PC-3 (cell line): ENCODE measurements at regions not wholly inside any gene's neighbourhood (a gene's known extent, or its start where the extent isn't known, plus 50 kb on each side); places are given as distances from the start of the nearest gene placed in this dataset.

Experiments
- ATAC-seq: fragments of 200-7000 bp; cut with Tn5 transposase; 2 replicates; pipeline ENCODE4 v1.9.1; 2020; ENCODE audit warnings: mild to moderate bottlenecking, moderate library complexity
- BruUV-seq: library from RNA; stranded (reverse); fragments of 400-500 nt; replicated peaks from 2 replicates; lab custom pipeline; 2021; lab: Mats Ljungman, UMichigan
- CTCF ChIA-PET: fragments of 300-600 bp; sonication (Branson Sonifier 250); formaldehyde crosslinking; loops from one replicate; lab custom pipeline; 2022; ENCODE audit warnings: antibody characterized with exemption; lab: Charles Lee
- POLR2A ChIA-PET: fragments of 300-600 bp; sonication (Branson Sonifier 250); formaldehyde crosslinking; loops from one replicate; lab custom pipeline; 2022; ENCODE audit warnings: antibody characterized with exemption; ENCODE audit not compliant: unreplicated experiment; lab: Charles Lee
- DNase-seq: peaks from one replicate; pipeline ENCODE4 v3.0.0-alpha.2; 2015
- H2AFZ ChIP-seq: fragments of 300-600 bp; sonication (generic); 2 replicates; pipeline ENCODE4 v1.6.0; 2016; ENCODE audit warnings: antibody characterized with exemption, low read length
- H3F3A ChIP-seq: fragments of 300-600 bp; sonication (generic); one replicate; pipeline ENCODE4 v1.6.0; 2017; ENCODE audit warnings: antibody characterized with exemption, low read length, control low read depth, mild to moderate bottlenecking; ENCODE audit not compliant: unreplicated experiment
- H3K27ac ChIP-seq: fragments of 300-600 bp; sonication (generic); 2 replicates; pipeline ENCODE4 v1.5.1; 2016; ENCODE audit warnings: mild to moderate bottlenecking, low read length
- H3K27me3 ChIP-seq: fragments of 300-600 bp; sonication (generic); 2 replicates; pipeline ENCODE4 v1.6.1; 2016; ENCODE audit warnings: low read length, mixed read lengths
- H3K36me3 ChIP-seq: fragments of 300-600 bp; sonication (generic); 2 replicates; pipeline ENCODE4 v1.6.1; 2016; ENCODE audit warnings: low read depth, mixed run types, low read length, mixed read lengths
- H3K4me1 ChIP-seq: fragments of 300-600 bp; sonication (generic); 2 replicates; pipeline ENCODE4 v1.5.1; 2016; ENCODE audit warnings: low read length; ENCODE audit not compliant: insufficient read depth
- H3K4me2 ChIP-seq: fragments of 300-600 bp; sonication (generic); 2 replicates; pipeline ENCODE4 v1.6.0; 2016; ENCODE audit warnings: low read length
- H3K4me3 ChIP-seq: fragments of 300-600 bp; sonication (generic); 2 replicates; pipeline ENCODE4 v1.5.1; 2016; ENCODE audit warnings: mild to moderate bottlenecking, low read length, mixed read lengths
- H3K79me2 ChIP-seq: fragments of 300-600 bp; sonication (generic); 2 replicates; pipeline ENCODE4 v1.6.1; 2017; ENCODE audit warnings: low read length, mixed read lengths
- H3K9ac ChIP-seq: fragments of 300-600 bp; sonication (generic); 2 replicates; pipeline ENCODE4 v1.6.0; 2016; ENCODE audit warnings: mild to moderate bottlenecking, low read length
- H3K9me2 ChIP-seq: fragments of 300-600 bp; sonication (generic); replicated peaks from 2 replicates; pipeline ENCODE4 v1.6.1; 2016; ENCODE audit warnings: mixed run types, low read length, mixed read lengths
- H3K9me3 ChIP-seq: fragments of 300-600 bp; sonication (generic); 2 replicates; pipeline ENCODE4 v1.6.1; 2016; ENCODE audit warnings: low read length, mixed read lengths
- H4K20me1 ChIP-seq: fragments of 300-600 bp; sonication (generic); 2 replicates; pipeline ENCODE4 v1.6.1; 2016; ENCODE audit warnings: low read length, mixed read lengths
- EZH2 ChIP-seq: fragments of 300-600 bp; sonication (generic); IDR thresholded peaks from one replicate; pipeline ENCODE4 v1.6.1; 2017; ENCODE audit warnings: antibody characterized with exemption, mild to moderate bottlenecking, low read length; ENCODE audit not compliant: unreplicated experiment
- EZH2phosphoT487 ChIP-seq: fragments of 300-600 bp; sonication (generic); IDR thresholded peaks from 2 replicates; pipeline ENCODE4 v1.6.1; 2018; ENCODE audit warnings: mild to moderate bottlenecking, antibody characterized with exemption, low read length, borderline replicate concordance
- intact Hi-C: fragments of 100-400 bp; cut with micrococcal nuclease; formaldehyde crosslinking; loops from 2 replicates; pipeline ENCODE4 v1.9.0; 2023
- TF ChIP-seq, protein P1 (sequence below): fragments of 300-600 bp; sonication (generic); conservative IDR thresholded peaks from 2 replicates; pipeline ENCODE4 v1.5.1; 2017; ENCODE audit warnings: antibody characterized with exemption, low read depth, mild to moderate bottlenecking, low read length

DNA sequence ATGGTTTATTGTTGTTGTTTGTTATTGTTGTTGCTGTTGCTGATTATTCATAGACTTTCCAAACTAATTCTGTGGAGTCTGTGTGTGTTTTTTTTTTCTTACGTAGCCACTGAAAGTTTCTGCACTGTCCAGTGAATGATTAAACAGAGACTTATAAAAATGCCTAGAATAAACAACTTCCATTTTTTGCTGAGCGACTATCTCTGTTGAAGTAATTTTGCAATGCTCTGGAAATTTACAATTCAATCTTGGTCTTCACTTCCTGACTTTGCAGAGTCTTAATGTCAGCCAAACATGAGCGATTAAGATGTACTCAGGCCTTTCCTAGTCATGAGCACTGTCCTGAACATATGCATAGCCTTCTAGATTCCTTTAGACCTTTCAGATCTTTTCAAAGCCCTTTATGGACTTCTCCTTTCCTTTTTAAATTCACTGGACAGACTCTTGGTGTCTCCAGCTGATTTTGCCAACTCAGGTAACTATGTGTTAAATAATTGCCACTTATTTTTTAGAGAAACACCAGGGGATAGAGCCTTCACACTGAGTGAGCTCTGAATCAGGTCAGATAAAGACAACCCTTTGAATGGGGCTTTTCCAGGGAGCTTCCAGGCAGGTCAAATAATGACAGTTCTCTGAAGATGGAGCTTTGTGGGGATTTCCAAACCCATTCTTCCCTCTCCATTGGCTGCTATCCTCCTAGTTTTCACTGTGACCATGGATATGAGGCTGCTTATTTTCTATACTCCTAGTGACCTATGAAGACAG lies 622.8 kb upstream of the EPHA7 start:
- ChIA-PET POLR2A (no interaction called here), CTCF (no interaction called here)
- Histone ChIP-seq H3K36me3 (no peaks in the 10 kb centered on the region), H3K4me1 (no peaks in the 10 kb centered on the region), H3K27me3 (no peaks in the 10 kb centered on the region), H3K9ac (no peak overlapping the region), H3K27ac (no peak overlapping the region), H3K9me2 (no peaks in the 10 kb centered on the region), H3K79me2 (no peaks in the 10 kb centered on the region), H2AFZ (no peak overlapping the region), H3K4me3 (no peak overlapping the region), H4K20me1 (no peaks in the 10 kb centered on the region), H3F3A (no peaks in the 10 kb centered on the region), H3K4me2 (no peak overlapping the region), H3K9me3 (no peaks in the 10 kb centered on the region)
- BruUV-seq = no TSS peak
- TF ChIP-seq EZH2phosphoT487 (no peak), EZH2 (no peak)
- TF ChIP-seq, protein P1, sequence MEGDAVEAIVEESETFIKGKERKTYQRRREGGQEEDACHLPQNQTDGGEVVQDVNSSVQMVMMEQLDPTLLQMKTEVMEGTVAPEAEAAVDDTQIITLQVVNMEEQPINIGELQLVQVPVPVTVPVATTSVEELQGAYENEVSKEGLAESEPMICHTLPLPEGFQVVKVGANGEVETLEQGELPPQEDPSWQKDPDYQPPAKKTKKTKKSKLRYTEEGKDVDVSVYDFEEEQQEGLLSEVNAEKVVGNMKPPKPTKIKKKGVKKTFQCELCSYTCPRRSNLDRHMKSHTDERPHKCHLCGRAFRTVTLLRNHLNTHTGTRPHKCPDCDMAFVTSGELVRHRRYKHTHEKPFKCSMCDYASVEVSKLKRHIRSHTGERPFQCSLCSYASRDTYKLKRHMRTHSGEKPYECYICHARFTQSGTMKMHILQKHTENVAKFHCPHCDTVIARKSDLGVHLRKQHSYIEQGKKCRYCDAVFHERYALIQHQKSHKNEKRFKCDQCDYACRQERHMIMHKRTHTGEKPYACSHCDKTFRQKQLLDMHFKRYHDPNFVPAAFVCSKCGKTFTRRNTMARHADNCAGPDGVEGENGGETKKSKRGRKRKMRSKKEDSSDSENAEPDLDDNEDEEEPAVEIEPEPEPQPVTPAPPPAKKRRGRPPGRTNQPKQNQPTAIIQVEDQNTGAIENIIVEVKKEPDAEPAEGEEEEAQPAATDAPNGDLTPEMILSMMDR = no peak
- DNase-seq (no peak), ATAC-seq (no peak)
- intact Hi-C loops = no loop called here

DNA sequence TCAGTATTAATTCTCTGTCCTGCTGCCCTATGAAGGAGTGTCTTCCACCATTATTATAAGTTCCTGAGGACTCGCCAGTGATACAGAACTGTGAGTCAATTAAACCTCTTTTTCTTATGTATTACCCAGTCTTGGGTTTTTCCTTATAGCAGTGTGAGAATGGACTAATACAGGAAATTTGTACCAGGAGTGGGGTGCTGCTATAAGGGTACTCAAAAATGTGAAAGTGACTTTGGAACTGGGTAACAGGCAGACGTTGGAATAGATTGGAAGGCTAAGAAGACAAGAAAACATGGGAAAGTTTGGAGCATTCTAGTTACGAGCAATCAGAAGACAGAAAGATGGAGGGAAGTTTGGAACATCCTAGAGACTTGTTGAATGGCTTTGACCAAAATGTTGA lies 616.7 kb upstream of the EPHA7 start:
- Histone ChIP-seq H3K9ac (no peak overlapping the region), H3K9me2 (no peaks in the 10 kb centered on the region), H3K79me2 (no peaks in the 10 kb centered on the region), H3F3A (no peaks in the 10 kb centered on the region), H3K9me3 (peaks cover 7% of the 10 kb centered on the region; the same call in 1 of the 2 replicates), H3K36me3 (no peaks in the 10 kb centered on the region), H3K4me2 (no peak overlapping the region), H2AFZ (no peak overlapping the region), H3K27ac (no peak overlapping the region), H3K4me1 (no peaks in the 10 kb centered on the region), H3K27me3 (no peaks in the 10 kb centered on the region), H3K4me3 (no peak overlapping the region), H4K20me1 (no peaks in the 10 kb centered on the region)
- intact Hi-C loops = no loop called here
- no peak for ATAC-seq
- DNase-seq = no peak
- ChIA-PET CTCF (no interaction called here), POLR2A (no interaction called here)
- TF ChIP-seq EZH2phosphoT487 (no peak), EZH2 (no peak)
- TF ChIP-seq, protein P1 = no peak
- no TSS peak for BruUV-seq

DNA sequence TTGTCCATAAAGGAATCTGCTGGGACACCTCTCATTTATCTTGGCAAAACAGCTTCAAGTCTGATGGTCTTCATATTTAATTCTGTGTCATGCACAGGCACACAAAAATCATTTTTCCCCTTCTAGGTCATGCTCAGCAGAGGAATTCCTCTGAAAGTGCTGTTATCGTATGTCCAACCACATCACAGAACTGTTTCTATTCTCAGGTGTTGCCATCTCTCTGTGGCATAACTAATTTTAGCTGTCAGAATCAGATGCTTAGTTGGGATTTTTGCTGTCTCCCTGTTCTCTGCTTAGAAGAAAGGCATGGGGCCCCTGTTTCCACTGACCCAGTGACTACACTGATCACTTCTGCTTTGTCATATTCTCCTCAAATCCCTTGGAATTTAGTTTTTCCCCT lies 608.0 kb upstream of the EPHA7 start:
- Histone ChIP-seq H3K27me3 (no peaks in the 10 kb centered on the region), H3K27ac (no peak overlapping the region), H3K9ac (no peak overlapping the region), H3K79me2 (no peaks in the 10 kb centered on the region), H2AFZ (no peak overlapping the region), H3K36me3 (no peaks in the 10 kb centered on the region), H3F3A (no peaks in the 10 kb centered on the region), H3K9me2 (no peaks in the 10 kb centered on the region), H3K4me3 (no peak overlapping the region), H3K9me3 (no peaks in the 10 kb centered on the region), H4K20me1 (no peaks in the 10 kb centered on the region), H3K4me1 (no peaks in the 10 kb centered on the region), H3K4me2 (no peak overlapping the region)
- BruUV-seq = no TSS peak
- POLR2A ChIA-PET = no interaction called here
- ATAC-seq = no peak
- intact Hi-C loops = no loop called here
- no peak for TF ChIP-seq EZH2
- TF ChIP-seq EZH2phosphoT487 = no peak
- TF ChIP-seq, protein P1 = no peak
- CTCF ChIA-PET = no interaction called here
- no peak for DNase-seq
